Testis (tissue), 2 donors: ENCODE measurements at regions not wholly inside any gene's neighbourhood (a gene's known extent, or its start where the extent isn't known, plus 50 kb on each side); places are given as distances from the start of the nearest gene placed in this dataset.

ENCODE experiments used
- DNase-seq: peaks from one replicate; pipeline ENCODE4 v3.0.0-alpha.2; 2019
- H3K27ac ChIP-seq, 2 donors: fragments of 200-600 bp; sonication (generic); one replicate each; pipeline ENCODE4 v1.5.1; 2019
- H3K27me3 ChIP-seq: fragments of 200-600 bp; sonication (generic); one replicate; pipeline ENCODE4 v1.5.1; 2019
- H3K36me3 ChIP-seq: fragments of 200-600 bp; sonication (generic); one replicate; pipeline ENCODE4 v1.5.1; 2017; ENCODE audit warnings: low read depth; ENCODE audit errors: missing control alignments
- H3K4me1 ChIP-seq: fragments of 200-600 bp; sonication (generic); one replicate; pipeline ENCODE4 v1.5.1; 2019
- H3K4me3 ChIP-seq, 2 donors: fragments of 200-600 bp; sonication (generic); one replicate each; pipeline ENCODE4 v1.5.1; 2017 to 2019
- H3K9me3 ChIP-seq: fragments of 200-600 bp; sonication (generic); one replicate; pipeline ENCODE4 v1.5.1; 2017
- CTCF ChIP-seq, 3 experiments: fragments of 450-650 bp in 2 of 3; fragments of 200-600 bp in 1 of 3; sonication (generic) in 1 of 3; IDR thresholded peaks; one replicate each; pipeline ENCODE4 v1.5.1; 2016 to 2019; ENCODE audit warnings: antibody characterized with exemption in 3 of 3, mild to moderate bottlenecking in 2 of 3, moderate library complexity in 1 of 3
- POLR2A ChIP-seq: fragments of 450-650 bp; IDR thresholded peaks from one replicate; pipeline ENCODE4 v1.6.1; 2017; ENCODE audit warnings: antibody characterized with exemption, mild to moderate bottlenecking, moderate library complexity
- WGBS, 2 donors: methylation state at CpG; one replicate each; pipeline ENCODE4 v1.1.5; 2018; 5-methylcytosine and 5-hydroxymethylcytosine counted together
- intact Hi-C: fragments of 100-400 bp; cut with DNase I; formaldehyde crosslinking; loops from one replicate; pipeline ENCODE4 v1.15.1; 2023; ENCODE audit warnings: low total_unique reads

- H3K4me1 ChIP-seq = no peaks in the 10 kb centered on the region
- no peaks in the 10 kb centered on the region for H3K36me3 ChIP-seq
- 37 to 43% methylated on average over 2 of the region's 2 CpGs for WGBS, 2 donors
- TF ChIP-seq POLR2A = no peak
- TF ChIP-seq CTCF (IDR thresholded peaks at IDR 0.05) = no peak
- no peaks in the 10 kb centered on the region for H3K27me3 ChIP-seq
- peak overlapping the region in 1 of 2 donors; percentile 4 for H3K27ac ChIP-seq
- DNase-seq = no peak
- intact Hi-C loops = no loop called here
- H3K9me3 ChIP-seq = no peaks in the 10 kb centered on the region
- H3K4me3 ChIP-seq = no peak overlapping the region
Measured at GRCh38 chr16:26475596-26475995, 591.1 kb upstream of the C16orf82 start.

- TF ChIP-seq POLR2A (no peak), CTCF (IDR thresholded peaks at IDR 0.05) (no peak)
- no peak for DNase-seq
- Histone ChIP-seq H3K9me3 (no peaks in the 10 kb centered on the region), H3K36me3 (no peaks in the 10 kb centered on the region), H3K27ac (no peak overlapping the region), H3K4me3 (no peak overlapping the region), H3K27me3 (no peaks in the 10 kb centered on the region), H3K4me1 (no peaks in the 10 kb centered on the region)
- intact Hi-C loops = no loop called here
- WGBS, 2 donors = 64 to 76% methylated on average over 6 of the region's 6 CpGs
Measured at GRCh38 chr16:26491101-26491670, 575.5 kb upstream of the C16orf82 start.

GRCh38 chr16:26491962-26492361 lies 574.8 kb upstream of the C16orf82 start:
- TF ChIP-seq POLR2A (no peak), CTCF (IDR thresholded peaks at IDR 0.05) (no peak)
- H3K27ac ChIP-seq = no peak overlapping the region
- H3K9me3 ChIP-seq = no peaks in the 10 kb centered on the region
- no peak overlapping the region for H3K4me3 ChIP-seq
- no peaks in the 10 kb centered on the region for H3K36me3 ChIP-seq
- no peaks in the 10 kb centered on the region for H3K4me1 ChIP-seq
- no peak for DNase-seq
- intact Hi-C loops = no loop called here
- H3K27me3 ChIP-seq = no peaks in the 10 kb centered on the region
- 75 to 93% methylated on average over 6 of the region's 6 CpGs for WGBS, 2 donors

GRCh38 chr16:26493751-26494150 lies 573.0 kb upstream of the C16orf82 start:
- DNase-seq = no peak
- no peaks in the 10 kb centered on the region for H3K9me3 ChIP-seq
- no peaks in the 10 kb centered on the region for H3K4me1 ChIP-seq
- no peak overlapping the region for H3K4me3 ChIP-seq
- intact Hi-C loops = no loop called here
- no peak overlapping the region for H3K27ac ChIP-seq
- no peak for TF ChIP-seq POLR2A
- WGBS, 2 donors = 13 to 34% methylated on average over 1 of the region's 1 CpG
- H3K36me3 ChIP-seq = no peaks in the 10 kb centered on the region
- H3K27me3 ChIP-seq = no peaks in the 10 kb centered on the region

- no peak for DNase-seq
- TF ChIP-seq POLR2A = no peak
- TF ChIP-seq CTCF (IDR thresholded peaks at IDR 0.05) = no peak
- Histone ChIP-seq H3K27ac (no peak overlapping the region), H3K36me3 (no peaks in the 10 kb centered on the region), H3K27me3 (no peaks in the 10 kb centered on the region), H3K9me3 (no peaks in the 10 kb centered on the region), H3K4me3 (no peak overlapping the region), H3K4me1 (no peaks in the 10 kb centered on the region)
- WGBS, 2 donors = 69 to 85% methylated on average over 3 of the region's 3 CpGs
- intact Hi-C loops = no loop called here
Measured at GRCh38 chr16:26497896-26498295, 568.8 kb upstream of the C16orf82 start.
